Gastroesophageal sphincter (tissue), 4 donors: ENCODE measurements at regions not wholly inside any gene's neighbourhood (a gene's known extent, or its start where the extent isn't known, plus 50 kb on each side); places are given as distances from the start of the nearest gene placed in this dataset.

Source experiments
- ATAC-seq: fragments of 150-250 bp; one replicate; pipeline ENCODE4 v1.9.1; 2016; ENCODE audit warnings: mild to moderate bottlenecking, moderate library complexity
- H3K27ac ChIP-seq, 4 donors: fragments of 200-600 bp; sonication (generic) in 3 of 4; 1 replicate in 3 of 4; 2 replicates in 1 of 4; pipeline ENCODE4 v1.5.1; 2016 to 2019
- H3K27me3 ChIP-seq: fragments of 200-600 bp; sonication (generic); one replicate; pipeline ENCODE4 v1.5.1; 2019
- H3K36me3 ChIP-seq, 2 donors: fragments of 200-600 bp; sonication (generic); one replicate each; pipeline ENCODE4 v1.5.1; 2019; ENCODE audit warnings: control low read depth in 1 of 2
- H3K4me1 ChIP-seq, 3 donors: fragments of 200-600 bp; sonication (generic); 1 replicate in 2 of 3; 2 replicates in 1 of 3; pipeline ENCODE4 v1.5.1; 2016 to 2019; ENCODE audit warnings: control low read depth in 2 of 3
- H3K4me3 ChIP-seq, 2 donors: fragments of 200-600 bp; sonication (generic); one replicate each; pipeline ENCODE4 v1.5.1; 2019; ENCODE audit warnings: mild to moderate bottlenecking in 1 of 2, moderate library complexity in 1 of 2
- H3K9me3 ChIP-seq, 3 donors: fragments of 200-600 bp; sonication (generic); one replicate each; pipeline ENCODE4 v1.5.1; 2017 to 2019; ENCODE audit warnings: control low read depth in 2 of 3
- CTCF ChIP-seq, 4 experiments: fragments of 200-600 bp in 2 of 4; fragments of 450-650 bp in 2 of 4; sonication (generic) in 1 of 4; IDR thresholded peaks; one replicate each; pipeline ENCODE4 v1.5.1; 2017 to 2019; ENCODE audit warnings: antibody characterized with exemption in 4 of 4, mild to moderate bottlenecking in 2 of 4, moderate library complexity in 2 of 4
- EP300 ChIP-seq: sonication (generic); formaldehyde crosslinking; IDR thresholded peaks from one replicate; pipeline ENCODE4 v1.6.1; 2017; ENCODE audit warnings: antibody characterized with exemption, mild to moderate bottlenecking
- POLR2A ChIP-seq, 2 donors: fragments of 450-650 bp; IDR thresholded peaks; one replicate each; pipeline ENCODE4 v1.6.1; 2017; ENCODE audit warnings: antibody characterized with exemption in 2 of 2, mild to moderate bottlenecking in 2 of 2, moderate library complexity in 1 of 2
- POLR2AphosphoS5 ChIP-seq: sonication (generic); formaldehyde crosslinking; IDR thresholded peaks from one replicate; pipeline ENCODE4 v1.6.1; 2017; ENCODE audit warnings: antibody characterized with exemption
- WGBS, 2 donors: methylation state at CpG; one replicate each; pipeline ENCODE4 v1.1.5; 2018; ENCODE audit warnings: low coverage in 1 of 2; 5-methylcytosine and 5-hydroxymethylcytosine counted together

GRCh38 chr16:86798247-86799041 is 220.1 kb downstream of the FOXL1 start:
- H3K27ac ChIP-seq: no peak overlapping the region
- no peaks in the 10 kb centered on the region for H3K36me3 ChIP-seq
- H3K9me3 ChIP-seq: peaks cover 0 to 2% (median 0%) of the 10 kb centered on the region in 3 donors
- peaks cover 79% of the 10 kb centered on the region for H3K27me3 ChIP-seq
- 52% methylated on average over 2 of the region's 4 CpGs; no CpG with 5 or more reads in 1 of the 2 donors for WGBS, 2 donors
- TF ChIP-seq POLR2A (IDR thresholded peaks at IDR 0.05) (no peak), CTCF (IDR thresholded peaks at IDR 0.05) (no peak), EP300 (no peak), POLR2AphosphoS5 (no peak)
- no peak overlapping the region for H3K4me3 ChIP-seq
- no peaks in the 10 kb centered on the region for H3K4me1 ChIP-seq
- ATAC-seq: no peak

- Histone ChIP-seq H3K27me3 (peaks cover 79% of the 10 kb centered on the region), H3K27ac (no peak overlapping the region), H3K36me3 (no peaks in the 10 kb centered on the region), H3K4me1 (no peaks in the 10 kb centered on the region), H3K9me3 (peaks cover 0 to 10% (median 0%) of the 10 kb centered on the region in 3 donors), H3K4me3 (no peak overlapping the region)
- TF ChIP-seq EP300 (no peak), POLR2A (IDR thresholded peaks at IDR 0.05) (no peak), POLR2AphosphoS5 (no peak), CTCF (IDR thresholded peaks at IDR 0.05) (no peak)
- ATAC-seq: no peak
- 81 to 97% methylated on average over 4 of the region's 4 CpGs for WGBS, 2 donors
Measured at GRCh38 chr16:86799367-86799766, 221.0 kb downstream of the FOXL1 start.

- Histone ChIP-seq H3K9me3 (peaks cover 0 to 10% (median 0%) of the 10 kb centered on the region in 3 donors), H3K4me1 (no peaks in the 10 kb centered on the region), H3K4me3 (no peak overlapping the region), H3K36me3 (no peaks in the 10 kb centered on the region), H3K27ac (no peak overlapping the region), H3K27me3 (peaks cover 84% of the 10 kb centered on the region)
- 0 to 7% methylated on average over 1 to 4 of the region's 4 CpGs for WGBS, 2 donors
- ATAC-seq: no peak
- no peak for TF ChIP-seq POLR2AphosphoS5
- TF ChIP-seq POLR2A (IDR thresholded peaks at IDR 0.05): no peak
- TF ChIP-seq EP300: no peak
- TF ChIP-seq CTCF (IDR thresholded peaks at IDR 0.05): no peak
Measured at GRCh38 chr16:86800894-86801293, 222.5 kb downstream of the FOXL1 start.

- 89 to 92% methylated on average over 2 of the region's 2 CpGs for WGBS, 2 donors
- TF ChIP-seq CTCF (IDR thresholded peaks at IDR 0.05) (no peak), POLR2AphosphoS5 (no peak), EP300 (no peak), POLR2A (IDR thresholded peaks at IDR 0.05) (no peak)
- Histone ChIP-seq H3K27ac (no peak overlapping the region), H3K27me3 (peaks cover 95% of the 10 kb centered on the region), H3K36me3 (no peaks in the 10 kb centered on the region), H3K4me3 (no peak overlapping the region), H3K4me1 (no peaks in the 10 kb centered on the region), H3K9me3 (peaks cover 0 to 10% (median 0%) of the 10 kb centered on the region in 3 donors)
- ATAC-seq: no peak
Measured at GRCh38 chr16:86802013-86802412, 223.7 kb downstream of the FOXL1 start.

GRCh38 chr16:86805188-86805587 is 226.8 kb downstream of the FOXL1 start:
- TF ChIP-seq POLR2A (IDR thresholded peaks at IDR 0.05) (no peak), CTCF (IDR thresholded peaks at IDR 0.05) (no peak), EP300 (no peak), POLR2AphosphoS5 (no peak)
- Histone ChIP-seq H3K27ac (no peak overlapping the region), H3K4me3 (no peak overlapping the region), H3K27me3 (peaks cover 99% of the 10 kb centered on the region), H3K9me3 (peaks cover 0 to 10% (median 0%) of the 10 kb centered on the region in 3 donors), H3K4me1 (no peaks in the 10 kb centered on the region), H3K36me3 (no peaks in the 10 kb centered on the region)
- ATAC-seq: no peak
- WGBS, 2 donors: 34 to 67% methylated on average over 1 to 4 of the region's 6 CpGs
